Thoracic aorta (tissue), 2 donors: ENCODE measurements at regions not wholly inside any gene's neighbourhood (a gene's known extent, or its start where the extent isn't known, plus 50 kb on each side); places are given as distances from the start of the nearest gene placed in this dataset.

Source experiments
- ATAC-seq: fragments of 150-250 bp; one replicate; pipeline ENCODE4 v1.8.0; 2017; ENCODE audit warnings: low read depth; ENCODE audit not compliant: insufficient number of reproducible peaks, low FRiP score
- DNase-seq: peaks from one replicate; pipeline ENCODE4 v3.0.0-alpha.2; 2020; ENCODE audit warnings: low spot score
- H3K27ac ChIP-seq, 2 donors: fragments of 200-600 bp; sonication (generic); 1 replicate in 1 of 2; 2 replicates in 1 of 2; pipeline ENCODE4 v1.5.1; 2016; ENCODE audit warnings: mild to moderate bottlenecking in 2 of 2, moderate library complexity in 2 of 2
- H3K27me3 ChIP-seq: fragments of 200-600 bp; sonication (generic); replicated peaks from 2 replicates; pipeline ENCODE4 v1.6.0; 2016; ENCODE audit warnings: mild to moderate bottlenecking; ENCODE audit not compliant: insufficient read depth
- H3K36me3 ChIP-seq: fragments of 200-600 bp; sonication (generic); one replicate; pipeline ENCODE4 v1.5.1; 2016
- H3K4me1 ChIP-seq, 2 donors: fragments of 200-600 bp; sonication (generic); 1 replicate in 1 of 2; 2 replicates in 1 of 2; pipeline versions ENCODE4 v1.5.1 to v1.6.0; 2016; ENCODE audit warnings: low read depth in 2 of 2, mild to moderate bottlenecking in 1 of 2; ENCODE audit not compliant: control insufficient read depth in 1 of 2
- H3K4me3 ChIP-seq: fragments of 200-600 bp; sonication (generic); 2 replicates; pipeline ENCODE4 v1.5.1; 2016; ENCODE audit warnings: mild to moderate bottlenecking
- H3K9me3 ChIP-seq: fragments of 200-600 bp; sonication (generic); 2 replicates; pipeline ENCODE4 v1.5.1; 2016
- CTCF ChIP-seq: fragments of 200-600 bp; sonication (generic); IDR thresholded peaks from one replicate; pipeline ENCODE4 v1.5.1; 2019; ENCODE audit warnings: antibody characterized with exemption

GRCh38 chr9:82780017-82780416 lies 282.9 kb downstream of the RASEF start:
- H3K27me3 ChIP-seq = no peaks in the 10 kb centered on the region

DNA sequence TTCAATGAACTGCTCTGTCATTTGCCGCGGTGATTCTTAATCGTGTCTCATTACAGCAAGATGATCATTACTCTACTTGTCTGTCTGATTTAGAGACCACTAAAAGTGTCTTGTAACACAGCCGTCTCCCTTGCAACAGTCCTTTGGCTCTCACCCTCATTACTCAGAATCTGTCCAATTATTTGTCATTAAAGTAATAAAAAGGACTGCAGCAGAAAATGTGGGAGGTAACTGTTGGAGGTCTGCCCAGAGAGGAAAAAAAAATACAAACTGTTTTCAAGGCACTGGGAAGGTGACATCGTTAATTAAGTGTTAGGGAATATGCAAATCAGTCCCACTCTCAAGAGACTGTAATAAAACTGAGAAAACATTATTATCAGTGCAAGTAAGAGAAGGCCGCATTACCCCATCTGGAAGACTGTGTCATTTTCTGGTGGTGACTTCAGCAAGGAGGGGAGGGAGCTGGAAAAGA lies 281.0 kb downstream of the RASEF start:
- H3K27me3 ChIP-seq = no peaks in the 10 kb centered on the region
- ATAC-seq (no peak), DNase-seq (no peak)
- H3K4me1 ChIP-seq = no peaks in the 10 kb centered on the region
- no peak overlapping the region for H3K27ac ChIP-seq
- H3K9me3 ChIP-seq = no peaks in the 10 kb centered on the region
- no peak overlapping the region for H3K4me3 ChIP-seq
- no peaks in the 10 kb centered on the region for H3K36me3 ChIP-seq
- TF ChIP-seq CTCF = no peak

More at GRCh38 chr9:82780017-82780416, 282.9 kb downstream of the RASEF start:
- ATAC-seq (no peak), DNase-seq (no peak)
- H3K36me3 ChIP-seq = no peaks in the 10 kb centered on the region
- H3K9me3 ChIP-seq = no peaks in the 10 kb centered on the region
- no peak for TF ChIP-seq CTCF
- no peaks in the 10 kb centered on the region for H3K4me1 ChIP-seq
- H3K27ac ChIP-seq = no peak overlapping the region
- no peak overlapping the region for H3K4me3 ChIP-seq

GRCh38 chr9:82783045-82783444 lies 279.9 kb downstream of the RASEF start:
- Histone ChIP-seq H3K9me3 (no peaks in the 10 kb centered on the region), H3K27me3 (no peaks in the 10 kb centered on the region), H3K4me3 (no peak overlapping the region), H3K27ac (no peak overlapping the region), H3K36me3 (no peaks in the 10 kb centered on the region), H3K4me1 (no peaks in the 10 kb centered on the region)
- ATAC-seq (no peak), DNase-seq (no peak)
- TF ChIP-seq CTCF = no peak

DNA sequence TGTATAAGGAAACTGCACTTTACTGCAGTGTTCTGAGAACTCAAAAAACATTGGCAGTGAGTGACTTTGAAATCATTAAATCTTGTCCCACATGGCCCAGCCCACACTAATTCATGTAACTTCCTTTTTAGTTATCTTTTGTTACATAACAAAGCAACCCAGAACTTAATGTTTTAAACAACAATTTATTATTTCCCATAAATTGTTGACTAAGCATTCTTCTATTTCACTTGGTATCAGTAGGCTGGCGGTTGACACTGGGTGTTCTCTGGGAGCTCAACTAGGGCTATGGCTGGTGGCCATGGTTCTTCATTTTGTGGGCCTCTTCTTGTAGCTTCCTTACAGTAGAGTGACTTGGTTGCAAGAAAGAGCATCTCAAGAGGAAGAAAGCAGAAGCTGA lies 278.4 kb downstream of the RASEF start:
- no peaks in the 10 kb centered on the region for H3K9me3 ChIP-seq
- no peaks in the 10 kb centered on the region for H3K4me1 ChIP-seq
- H3K36me3 ChIP-seq = no peaks in the 10 kb centered on the region
- ATAC-seq (no peak), DNase-seq (no peak)
- H3K27me3 ChIP-seq = no peaks in the 10 kb centered on the region
- no peak overlapping the region for H3K27ac ChIP-seq
- TF ChIP-seq CTCF = no peak
- H3K4me3 ChIP-seq = no peak overlapping the region

DNA sequence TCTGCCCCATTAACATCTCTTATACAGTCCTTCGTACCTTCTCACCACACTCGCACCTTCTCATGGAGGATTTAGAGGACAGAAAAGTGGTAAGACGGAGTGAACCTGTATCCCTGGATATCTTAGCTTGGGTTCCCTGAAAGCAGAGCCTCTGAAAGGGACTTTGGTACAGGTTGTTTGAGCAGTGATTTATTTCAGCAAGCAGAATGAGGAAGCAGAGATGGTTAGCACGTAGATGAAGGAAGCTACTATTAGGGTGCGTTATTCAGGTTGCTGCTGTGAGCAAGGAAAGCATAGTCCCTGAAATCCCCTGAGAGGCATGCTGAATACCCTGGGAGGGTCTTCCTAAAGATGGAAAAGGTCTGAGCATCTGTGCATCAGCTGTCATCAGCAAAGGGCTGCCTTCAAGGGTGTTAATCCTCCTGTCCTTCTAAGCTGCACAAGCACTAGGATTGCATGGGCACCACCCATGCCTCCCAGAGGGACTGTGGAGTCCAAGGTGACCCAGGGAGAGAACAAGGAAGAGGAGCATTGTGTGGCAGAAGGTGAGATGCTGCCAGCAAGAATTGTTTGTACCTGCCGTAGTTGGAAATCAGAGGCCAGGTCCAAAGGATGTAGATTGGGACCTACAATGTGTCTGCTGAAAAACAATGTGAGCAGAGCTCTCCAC lies 273.7 kb downstream of the RASEF start:
- Histone ChIP-seq H3K9me3 (no peaks in the 10 kb centered on the region), H3K27me3 (no peaks in the 10 kb centered on the region), H3K36me3 (no peaks in the 10 kb centered on the region), H3K27ac (no peak overlapping the region), H3K4me1 (no peaks in the 10 kb centered on the region), H3K4me3 (no peak overlapping the region)
- ATAC-seq = no peak
- DNase-seq = no peak
- no peak for TF ChIP-seq CTCF
